ENCODE measurements at regions not wholly inside any gene's neighbourhood (a gene's known extent, or its start where the extent isn't known, plus 50 kb on each side); places are given as distances from the start of the nearest gene placed in this dataset.

DNA sequence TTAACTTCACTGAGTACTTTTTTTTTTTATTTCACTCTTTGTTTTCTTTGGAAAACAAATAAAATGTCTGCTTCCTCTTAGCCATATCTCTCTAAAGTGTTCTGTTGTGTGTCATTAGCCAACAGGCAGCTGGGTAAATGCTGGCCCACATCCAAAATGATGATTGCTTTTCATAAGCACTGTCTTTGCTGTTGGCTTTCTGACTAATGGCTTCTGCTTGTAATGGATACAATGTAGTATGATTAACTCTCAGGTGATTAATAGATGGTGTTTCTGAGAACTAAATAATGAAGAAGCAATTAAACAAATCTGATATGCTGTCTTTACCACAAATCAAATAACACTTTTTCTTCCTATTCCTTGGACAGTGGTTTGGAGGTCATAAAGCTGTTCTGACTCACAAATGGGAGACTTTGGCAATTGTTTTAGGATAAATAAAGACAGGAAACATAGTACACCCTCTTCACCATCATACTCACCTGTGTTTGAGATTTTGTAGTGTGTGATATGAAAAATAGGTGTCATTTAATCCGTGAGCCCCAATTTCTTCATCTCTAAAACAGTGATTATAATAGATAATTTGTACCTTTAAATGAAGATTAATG is 888.4 kb downstream of the TSN start:
- Mint-ChIP-seq H3K27ac (ENCODE audit: unreplicated experiment) (peak overlapping the region; percentile 77), H3K4me1 (ENCODE audit: low read depth, unreplicated experiment) (peaks cover 9% of the 10 kb centered on the region), H3K36me3 (ENCODE audit: low read depth, unreplicated experiment) (no peaks in the 10 kb centered on the region), H3K4me3 (ENCODE audit: unreplicated experiment) (peak overlapping the region; percentile 21), H3K9me3 (ENCODE audit: unreplicated experiment) (no peaks in the 10 kb centered on the region), H3K27me3 (ENCODE audit: low read depth, unreplicated experiment) (no peaks in the 10 kb centered on the region)
- Histone ChIP-seq H3K4me3 (ENCODE audit: insufficient read depth, low read depth, low read length) (no peak overlapping the region), H3K4me1 (ENCODE audit: insufficient read depth, low read length) (no peaks in the 10 kb centered on the region), H2AFZ (ENCODE audit: low read depth, low read length) (no peak overlapping the region), H3K79me2 (ENCODE audit: insufficient read depth, low read length) (no peaks in the 10 kb centered on the region), H3K9ac (ENCODE audit: low read length) (no peak overlapping the region), H3K36me3 (ENCODE audit: insufficient read depth, low read length) (no peaks in the 10 kb centered on the region), H3K27me3 (ENCODE audit: insufficient read depth, low read length) (no peaks in the 10 kb centered on the region), H4K20me1 (ENCODE audit: insufficient read depth, low read length) (no peaks in the 10 kb centered on the region), H3K4me2 (ENCODE audit: low read length) (no peak overlapping the region), H3K27ac (ENCODE audit: low read depth, low read length) (no peak overlapping the region), H3K9me3 (ENCODE audit: insufficient read depth, low read depth, low read length) (no peaks in the 10 kb centered on the region)
- TF ChIP-seq, protein P1, sequence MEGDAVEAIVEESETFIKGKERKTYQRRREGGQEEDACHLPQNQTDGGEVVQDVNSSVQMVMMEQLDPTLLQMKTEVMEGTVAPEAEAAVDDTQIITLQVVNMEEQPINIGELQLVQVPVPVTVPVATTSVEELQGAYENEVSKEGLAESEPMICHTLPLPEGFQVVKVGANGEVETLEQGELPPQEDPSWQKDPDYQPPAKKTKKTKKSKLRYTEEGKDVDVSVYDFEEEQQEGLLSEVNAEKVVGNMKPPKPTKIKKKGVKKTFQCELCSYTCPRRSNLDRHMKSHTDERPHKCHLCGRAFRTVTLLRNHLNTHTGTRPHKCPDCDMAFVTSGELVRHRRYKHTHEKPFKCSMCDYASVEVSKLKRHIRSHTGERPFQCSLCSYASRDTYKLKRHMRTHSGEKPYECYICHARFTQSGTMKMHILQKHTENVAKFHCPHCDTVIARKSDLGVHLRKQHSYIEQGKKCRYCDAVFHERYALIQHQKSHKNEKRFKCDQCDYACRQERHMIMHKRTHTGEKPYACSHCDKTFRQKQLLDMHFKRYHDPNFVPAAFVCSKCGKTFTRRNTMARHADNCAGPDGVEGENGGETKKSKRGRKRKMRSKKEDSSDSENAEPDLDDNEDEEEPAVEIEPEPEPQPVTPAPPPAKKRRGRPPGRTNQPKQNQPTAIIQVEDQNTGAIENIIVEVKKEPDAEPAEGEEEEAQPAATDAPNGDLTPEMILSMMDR (IDR thresholded peaks at IDR 0.05; ENCODE audit: insufficient read depth, low read depth, low read length) = no peak
- TF ChIP-seq EZH2 (IDR thresholded peaks at IDR 0.05; ENCODE audit: insufficient read depth, low read length) = no peak
- peak; percentile 45 for FAIRE-seq
- DNase-seq (ENCODE audit: low read depth) = peak; percentile 70

DNA sequence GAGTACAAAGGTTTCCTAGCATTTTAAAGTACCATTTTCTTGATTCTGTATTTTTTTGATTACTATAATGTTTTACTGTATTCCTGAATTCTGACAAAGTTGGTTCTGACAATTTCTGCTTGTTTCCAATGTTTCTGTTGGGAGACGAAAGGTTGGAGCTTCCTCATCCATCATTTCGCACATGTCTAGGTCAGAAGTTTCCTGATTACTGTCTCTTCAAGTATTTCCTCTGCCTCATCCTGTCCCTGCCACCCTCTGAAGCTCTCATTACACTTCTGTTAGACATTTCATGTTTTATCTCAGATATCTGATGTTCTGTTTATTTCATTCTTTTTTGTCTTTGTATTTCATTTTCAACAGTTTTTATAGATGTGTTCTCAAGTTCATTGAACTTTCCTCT is 895.8 kb downstream of the TSN start:
- no peaks in the 10 kb centered on the region for H3K79me2 ChIP-seq (ENCODE audit: insufficient read depth, low read length)
- no peaks in the 10 kb centered on the region for H3K4me1 ChIP-seq (ENCODE audit: insufficient read depth, low read length)
- H3K27me3 Mint-ChIP-seq (ENCODE audit: low read depth, unreplicated experiment) = no peaks in the 10 kb centered on the region
- H3K4me2 ChIP-seq (ENCODE audit: low read length) = no peak overlapping the region
- no peaks in the 10 kb centered on the region for H3K9me3 ChIP-seq (ENCODE audit: insufficient read depth, low read depth, low read length)
- H3K4me1 Mint-ChIP-seq (ENCODE audit: low read depth, unreplicated experiment) = peaks cover 3% of the 10 kb centered on the region
- no peaks in the 10 kb centered on the region for H4K20me1 ChIP-seq (ENCODE audit: insufficient read depth, low read length)
- H3K4me3 Mint-ChIP-seq (ENCODE audit: unreplicated experiment) = no peak overlapping the region
- FAIRE-seq (no peak), DNase-seq (ENCODE audit: low read depth) (no peak)
- no peak overlapping the region for H3K9ac ChIP-seq (ENCODE audit: low read length)
- no peak overlapping the region for H3K27ac ChIP-seq (ENCODE audit: low read depth, low read length)
- no peaks in the 10 kb centered on the region for H3K36me3 ChIP-seq (ENCODE audit: insufficient read depth, low read length)
- H3K27ac Mint-ChIP-seq (ENCODE audit: unreplicated experiment) = no peak overlapping the region
- H3K4me3 ChIP-seq (ENCODE audit: insufficient read depth, low read depth, low read length) = no peak overlapping the region
- H3K9me3 Mint-ChIP-seq (ENCODE audit: unreplicated experiment) = no peaks in the 10 kb centered on the region
- no peaks in the 10 kb centered on the region for H3K36me3 Mint-ChIP-seq (ENCODE audit: low read depth, unreplicated experiment)
- H2AFZ ChIP-seq (ENCODE audit: low read depth, low read length) = no peak overlapping the region
- no peaks in the 10 kb centered on the region for H3K27me3 ChIP-seq (ENCODE audit: insufficient read depth, low read length)
- TF ChIP-seq EZH2 (IDR thresholded peaks at IDR 0.05; ENCODE audit: insufficient read depth, low read length) = no peak
- TF ChIP-seq, protein P1 (IDR thresholded peaks at IDR 0.05; ENCODE audit: insufficient read depth, low read depth, low read length) = no peak

DNA sequence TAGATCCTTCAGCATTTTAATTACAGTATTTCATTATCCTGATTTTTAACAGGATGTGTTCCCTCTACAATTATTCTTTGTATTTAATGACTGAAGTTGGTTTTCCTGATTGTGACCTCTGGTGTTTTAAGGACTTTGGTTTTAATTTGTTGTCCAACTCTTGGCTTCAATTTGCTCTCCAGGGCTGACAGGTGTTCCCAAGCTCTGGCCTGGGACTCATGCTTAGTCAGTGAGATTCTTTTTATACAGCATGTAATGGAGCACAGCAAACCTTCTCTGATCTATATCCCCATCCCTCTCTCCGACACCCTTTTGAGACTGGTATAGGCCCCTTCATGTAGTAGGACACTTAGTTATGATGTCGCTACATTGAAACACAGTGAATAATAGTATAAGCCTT is 896.3 kb downstream of the TSN start:
- H3K4me2 ChIP-seq (ENCODE audit: low read length) = no peak overlapping the region
- no peaks in the 10 kb centered on the region for H3K4me1 ChIP-seq (ENCODE audit: insufficient read depth, low read length)
- no peak overlapping the region for H2AFZ ChIP-seq (ENCODE audit: low read depth, low read length)
- no peaks in the 10 kb centered on the region for H3K36me3 Mint-ChIP-seq (ENCODE audit: low read depth, unreplicated experiment)
- H3K36me3 ChIP-seq (ENCODE audit: insufficient read depth, low read length) = no peaks in the 10 kb centered on the region
- no peaks in the 10 kb centered on the region for H3K9me3 ChIP-seq (ENCODE audit: insufficient read depth, low read depth, low read length)
- H3K27me3 ChIP-seq (ENCODE audit: insufficient read depth, low read length) = no peaks in the 10 kb centered on the region
- DNase-seq (ENCODE audit: low read depth) (no peak), FAIRE-seq (no peak)
- H3K4me3 Mint-ChIP-seq (ENCODE audit: unreplicated experiment) = no peak overlapping the region
- H4K20me1 ChIP-seq (ENCODE audit: insufficient read depth, low read length) = no peaks in the 10 kb centered on the region
- H3K27ac ChIP-seq (ENCODE audit: low read depth, low read length) = no peak overlapping the region
- no peak overlapping the region for H3K9ac ChIP-seq (ENCODE audit: low read length)
- no peaks in the 10 kb centered on the region for H3K27me3 Mint-ChIP-seq (ENCODE audit: low read depth, unreplicated experiment)
- no peak overlapping the region for H3K4me3 ChIP-seq (ENCODE audit: insufficient read depth, low read depth, low read length)
- TF ChIP-seq, protein P1 (IDR thresholded peaks at IDR 0.05; ENCODE audit: insufficient read depth, low read depth, low read length) = no peak
- no peak for TF ChIP-seq EZH2 (IDR thresholded peaks at IDR 0.05; ENCODE audit: insufficient read depth, low read length)
- H3K9me3 Mint-ChIP-seq (ENCODE audit: unreplicated experiment) = no peaks in the 10 kb centered on the region
- H3K79me2 ChIP-seq (ENCODE audit: insufficient read depth, low read length) = no peaks in the 10 kb centered on the region
- no peak overlapping the region for H3K27ac Mint-ChIP-seq (ENCODE audit: unreplicated experiment)
- peaks cover 3% of the 10 kb centered on the region for H3K4me1 Mint-ChIP-seq (ENCODE audit: low read depth, unreplicated experiment)
